ENCODE measurements at regions not wholly inside any gene's neighbourhood (a gene's known extent, or its start where the extent isn't known, plus 50 kb on each side); places are given as distances from the start of the nearest gene placed in this dataset.

GRCh38 chr12:17763366-17763765 lies 326.6 kb downstream of the RERGL start:
- Histone ChIP-seq H3K4me3 (ENCODE audit: low read length in 2 of 2) (no peak overlapping the region), H3K9me3 (ENCODE audit: control insufficient read depth in 2 of 2, insufficient read depth in 1 of 2, low read length in 1 of 2) (peaks cover 1 to 7% of the 10 kb centered on the region in 2 donors), H3K27ac (ENCODE audit: low read depth in 1 of 2, low read length in 1 of 2) (no peak overlapping the region), H3K36me3 (ENCODE audit: control insufficient read depth in 2 of 2, insufficient read depth in 2 of 2, low read length in 1 of 2) (no peaks in the 10 kb centered on the region), H3K4me1 (ENCODE audit: control insufficient read depth in 2 of 2, insufficient read depth in 2 of 2, low read length in 2 of 2) (no peaks in the 10 kb centered on the region), H3K27me3 (ENCODE audit: control insufficient read depth in 2 of 2, insufficient read depth in 1 of 2, low read length in 1 of 2) (no peaks in the 10 kb centered on the region)
- no peak for DNase-seq (ENCODE audit: low read depth in 6 of 9, low spot score in 9 of 9)
- WGBS: 97% methylated on average over 4 of the region's 4 CpGs

- H3K9me3 ChIP-seq (ENCODE audit: control insufficient read depth in 2 of 2, insufficient read depth in 1 of 2, low read length in 1 of 2): peaks cover 1 to 10% of the 10 kb centered on the region in 2 donors
- H3K27me3 ChIP-seq (ENCODE audit: control insufficient read depth in 2 of 2, insufficient read depth in 1 of 2, low read length in 1 of 2): no peaks in the 10 kb centered on the region
- no peak for DNase-seq (ENCODE audit: low read depth in 6 of 9, low spot score in 9 of 9)
- no peaks in the 10 kb centered on the region for H3K4me1 ChIP-seq (ENCODE audit: control insufficient read depth in 2 of 2, insufficient read depth in 2 of 2, low read length in 2 of 2)
- H3K36me3 ChIP-seq (ENCODE audit: control insufficient read depth in 2 of 2, insufficient read depth in 2 of 2, low read length in 1 of 2): no peaks in the 10 kb centered on the region
- H3K27ac ChIP-seq (ENCODE audit: low read depth in 1 of 2, low read length in 1 of 2): no peak overlapping the region
- H3K4me3 ChIP-seq (ENCODE audit: low read length in 2 of 2): no peak overlapping the region
- WGBS: 92% methylated on average over 8 of the region's 8 CpGs
These were observed 330.0 kb downstream of the RERGL start for GRCh38 chr12:17759982-17760381.

All from thymus (tissue), 11 donors.